Coronary artery (tissue), 2 donors: ENCODE measurements at regions not wholly inside any gene's neighbourhood (a gene's known extent, or its start where the extent isn't known, plus 50 kb on each side); places are given as distances from the start of the nearest gene placed in this dataset.

ENCODE experiments used
- DNase-seq: peaks from one replicate; pipeline ENCODE4 v3.0.0-alpha.2; 2017; ENCODE audit warnings: low spot score
- H3K27ac ChIP-seq, 2 donors: fragments of 200-600 bp; sonication (generic); one replicate each; pipeline ENCODE4 v1.5.1; 2016 to 2019
- H3K4me3 ChIP-seq: fragments of 200-600 bp; sonication (generic); 2 replicates; pipeline ENCODE4 v1.5.1; 2016; ENCODE audit warnings: mild to moderate bottlenecking, moderate library complexity
- CTCF ChIP-seq: fragments of 200-600 bp; sonication (generic); IDR thresholded peaks from one replicate; pipeline ENCODE4 v1.5.1; 2019; ENCODE audit warnings: antibody characterized with exemption

- TF ChIP-seq CTCF, result no peak
- H3K4me3 ChIP-seq, result no peak overlapping the region
- no peak for DNase-seq
- peak overlapping the region in 1 of 2 donors; percentile 27 for H3K27ac ChIP-seq
These were observed 106.3 kb upstream of the JUN start for GRCh38 chr1:58890113-58890512.

GRCh38 chr1:58890609-58891008 lies 106.8 kb upstream of the JUN start:
- no peak for TF ChIP-seq CTCF
- H3K4me3 ChIP-seq, result no peak overlapping the region
- DNase-seq, result no peak
- no peak overlapping the region for H3K27ac ChIP-seq

- Histone ChIP-seq H3K4me3 (no peak overlapping the region), H3K27ac (no peak overlapping the region)
- DNase-seq, result no peak
- no peak for TF ChIP-seq CTCF
These were observed 107.5 kb upstream of the JUN start for GRCh38 chr1:58891347-58891746.

- Histone ChIP-seq H3K4me3 (no peak overlapping the region), H3K27ac (peak overlapping the region in 1 of 2 donors; percentile 51)
- no peak for DNase-seq
- TF ChIP-seq CTCF, result no peak
These were observed 109.5 kb upstream of the JUN start for GRCh38 chr1:58893257-58893869.

- H3K4me3 ChIP-seq, result no peak overlapping the region
- no peak for DNase-seq
- peak overlapping the region; percentile 30 to 74 for H3K27ac ChIP-seq
- no peak for TF ChIP-seq CTCF
These were observed 111.2 kb upstream of the JUN start for GRCh38 chr1:58895082-58895481.

GRCh38 chr1:58895559-58896145 lies 111.8 kb upstream of the JUN start:
- H3K27ac ChIP-seq, result peak overlapping the region; percentile 44 to 74
- no peak for TF ChIP-seq CTCF

More at GRCh38 chr1:58895559-58896145, 111.8 kb upstream of the JUN start:
- no peak for DNase-seq
- no peak overlapping the region for H3K4me3 ChIP-seq
